HG03175 (cell line): ENCODE measurements at regions not wholly inside any gene's neighbourhood (a gene's known extent, or its start where the extent isn't known, plus 50 kb on each side); places are given as distances from the start of the nearest gene placed in this dataset.
"Not testable (repeated sequence)": the region's sequence is repeated elsewhere in the genome, so short reads cannot be mapped to it uniquely, and the experiment has no call there.

Experiments
- ATAC-seq: cut with Tn5 transposase; IDR thresholded peaks from one replicate; pipeline ENCODE4 v1.9.1; 2021; ENCODE audit warnings: mild to moderate bottlenecking, moderate library complexity; ENCODE audit not compliant: unreplicated experiment

DNA sequence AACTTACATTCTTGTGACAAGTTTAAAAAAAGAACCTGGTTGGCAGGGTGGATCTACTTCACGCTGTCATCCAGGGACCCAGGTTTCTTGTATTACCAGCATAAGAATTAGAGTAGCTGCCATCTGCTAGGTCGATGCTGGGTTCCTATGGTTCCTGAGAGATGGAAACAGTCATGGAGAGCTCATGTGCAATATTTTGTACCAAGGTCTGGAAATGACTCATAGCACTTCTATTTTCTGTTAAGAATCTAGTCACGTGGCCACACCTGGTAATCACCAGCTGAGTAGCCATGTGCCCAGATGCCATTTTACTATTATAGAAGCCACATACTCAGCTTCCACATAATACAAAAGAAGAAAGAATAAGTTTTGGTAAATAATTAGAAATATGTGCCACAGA lies 171.3 kb downstream of the CD83 start:
- ATAC-seq, result no peak

DNA sequence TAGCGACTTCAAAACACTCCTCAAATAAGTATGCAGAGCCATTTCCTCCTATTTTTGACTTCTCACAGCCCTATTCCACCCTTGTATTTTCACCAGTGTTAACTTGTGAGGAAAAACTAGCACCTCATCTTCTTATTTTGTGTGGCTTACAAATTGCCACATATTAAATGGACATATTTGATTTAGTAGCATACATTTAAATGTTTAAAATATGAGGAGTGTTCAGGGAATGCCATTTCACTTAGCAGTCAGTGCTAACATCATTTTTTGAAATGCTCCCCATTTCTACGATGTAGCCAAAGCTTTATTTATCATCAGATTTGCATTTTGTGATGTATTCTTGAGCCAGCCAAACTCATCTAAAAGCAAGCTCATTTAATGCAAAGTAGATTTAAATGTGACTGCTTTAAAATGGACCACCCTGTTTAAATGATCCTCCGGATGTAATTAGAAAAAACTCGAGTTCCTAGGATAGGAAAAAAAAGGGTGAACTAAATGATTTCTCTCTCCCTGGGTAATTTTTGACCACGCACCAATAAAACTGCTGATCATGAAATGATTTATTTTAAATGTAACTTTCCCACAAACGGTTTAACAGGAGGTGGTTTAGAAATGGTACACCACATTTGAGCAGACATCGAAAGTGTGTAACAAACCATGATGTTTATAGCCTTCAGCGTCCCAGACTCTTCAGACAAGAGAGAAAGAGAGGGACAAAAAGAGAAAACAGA lies 172.6 kb downstream of the CD83 start:
- no peak for ATAC-seq

DNA sequence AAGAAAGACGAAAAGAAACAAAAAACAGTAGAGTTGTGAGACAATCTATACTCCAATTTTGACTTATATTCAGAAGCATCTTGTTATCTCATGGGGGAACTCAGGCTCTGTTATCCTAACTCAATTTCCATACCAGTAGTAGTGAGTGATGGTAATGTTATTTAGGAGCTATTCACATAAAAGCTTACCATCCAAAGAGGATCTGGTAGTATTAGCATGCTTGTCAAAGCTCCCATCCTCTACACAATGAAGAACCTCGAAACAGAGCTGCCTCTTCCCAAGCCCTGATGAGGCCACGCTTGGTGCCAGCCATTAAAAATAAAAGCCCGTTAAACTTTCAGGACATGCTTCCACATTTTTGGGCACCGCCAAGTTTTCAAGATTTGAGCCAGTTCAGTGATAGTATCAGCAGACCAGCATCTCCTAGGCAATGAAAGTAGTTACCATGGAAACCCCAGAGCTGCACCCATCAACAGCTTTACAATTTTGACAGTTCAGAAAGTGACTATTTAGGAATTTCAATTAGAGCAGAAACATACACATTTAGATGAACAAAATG lies 173.3 kb downstream of the CD83 start:
- no peak for ATAC-seq

DNA sequence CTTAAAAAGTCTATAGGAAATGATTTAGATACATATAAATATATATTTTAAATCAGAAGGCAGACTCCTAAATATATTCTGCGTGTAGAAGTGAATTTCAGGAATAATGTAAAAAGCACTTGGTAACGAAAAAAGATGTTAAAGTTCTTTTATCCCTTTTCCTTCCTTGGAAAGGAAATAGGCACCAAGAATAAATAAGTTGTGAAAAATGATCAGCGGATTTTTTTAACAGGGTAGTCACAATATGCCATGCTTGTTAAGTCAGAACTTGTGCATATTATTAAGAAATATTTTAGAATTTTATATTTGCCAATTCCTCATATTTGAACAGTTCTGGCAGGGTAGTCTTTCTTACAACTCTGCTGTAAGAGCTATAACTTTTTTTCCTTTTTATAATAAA lies 173.8 kb downstream of the CD83 start:
- no peak for ATAC-seq

DNA sequence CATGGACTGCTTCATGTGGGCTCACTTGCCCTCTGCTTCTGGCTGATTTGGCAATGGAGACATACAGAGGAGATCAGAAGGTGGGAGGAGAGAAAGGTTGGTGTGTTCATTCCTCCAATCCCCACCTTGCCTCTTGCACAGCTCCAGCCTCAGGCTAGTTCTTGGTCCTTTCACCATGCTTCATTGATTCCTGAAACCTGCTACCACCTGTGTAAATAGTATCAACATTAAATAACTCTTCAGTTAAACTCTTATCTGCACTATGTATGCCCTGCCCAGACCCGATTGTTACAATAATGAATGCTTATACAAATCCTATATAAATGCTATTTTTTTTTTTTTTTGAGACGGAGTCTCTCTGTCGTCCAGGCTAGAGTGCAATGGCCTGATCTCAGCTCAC lies 174.5 kb downstream of the CD83 start:
- ATAC-seq, result no peak

DNA sequence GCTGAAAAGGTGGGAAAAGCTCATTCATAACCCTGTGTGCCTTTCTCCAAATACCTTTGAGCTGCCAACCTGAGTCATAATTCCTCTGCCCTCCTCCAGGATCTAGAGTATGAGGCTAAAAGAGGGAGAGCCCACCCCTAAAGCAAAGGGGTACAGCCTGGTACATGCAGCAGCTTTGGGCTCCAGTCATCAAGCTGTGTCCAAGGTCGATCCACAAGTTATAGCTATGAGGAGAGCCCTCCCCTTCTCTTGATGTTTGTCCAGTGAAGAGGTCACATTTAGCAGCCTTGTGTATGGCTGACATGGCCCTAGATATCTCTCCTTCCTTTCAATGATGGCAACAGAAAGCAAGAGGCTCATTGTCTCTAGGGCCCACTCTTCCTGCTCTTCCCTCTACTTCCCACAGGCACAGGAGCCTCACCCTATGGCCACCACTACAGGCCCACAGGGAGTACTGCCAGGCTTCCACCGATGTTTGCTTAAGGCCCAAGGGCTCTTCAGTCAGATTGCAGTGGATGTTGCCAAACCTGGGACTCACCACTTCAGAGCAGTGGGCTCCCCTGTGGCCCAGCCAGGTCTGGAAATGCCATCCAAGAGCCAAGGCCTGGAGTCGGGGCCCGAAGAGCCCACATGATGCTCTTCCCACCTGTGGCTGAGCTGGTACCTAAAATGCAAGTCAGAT lies 176.8 kb downstream of the CD83 start:
- ATAC-seq, result no peak

DNA sequence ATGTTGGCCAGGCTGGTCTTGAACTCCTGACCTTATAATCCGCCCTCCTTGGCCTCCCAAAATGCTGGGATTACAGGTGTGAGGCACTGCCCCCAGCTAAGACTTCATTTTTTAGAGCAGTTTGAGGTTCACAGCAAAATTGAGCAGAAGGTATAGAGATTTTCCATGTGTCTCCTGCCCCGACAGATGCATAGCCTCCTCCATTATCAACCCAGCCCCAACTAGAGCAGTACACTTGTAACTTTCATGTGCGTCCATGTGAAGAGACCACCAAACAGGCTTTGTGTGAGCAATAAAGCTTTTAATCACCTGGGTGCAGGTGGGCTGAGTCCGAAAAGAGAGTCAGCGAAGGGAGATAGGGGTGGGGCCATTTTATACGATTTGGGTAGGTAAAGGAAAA lies 179.1 kb downstream of the CD83 start:
- not testable (repeated sequence) for ATAC-seq

DNA sequence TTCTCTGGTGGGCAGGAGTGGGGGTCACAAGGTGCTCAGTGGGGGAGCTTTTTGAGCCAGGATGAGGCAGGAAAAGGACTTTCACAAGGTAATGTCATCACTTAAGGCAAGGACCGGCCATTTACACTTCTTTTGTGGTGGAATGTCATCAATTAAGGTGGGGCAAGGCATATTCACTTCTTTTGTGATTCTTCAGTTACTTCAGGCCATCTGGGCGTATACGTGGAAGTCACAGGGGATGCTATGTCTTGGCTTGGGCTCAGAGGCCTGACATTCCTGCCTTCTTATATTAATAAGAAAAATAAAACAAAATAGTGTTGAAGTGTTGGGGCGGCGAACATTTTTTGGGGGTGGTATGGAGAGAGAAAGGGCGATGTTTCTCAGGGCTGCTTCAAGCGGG lies 179.5 kb downstream of the CD83 start:
- not testable (repeated sequence) for ATAC-seq

DNA sequence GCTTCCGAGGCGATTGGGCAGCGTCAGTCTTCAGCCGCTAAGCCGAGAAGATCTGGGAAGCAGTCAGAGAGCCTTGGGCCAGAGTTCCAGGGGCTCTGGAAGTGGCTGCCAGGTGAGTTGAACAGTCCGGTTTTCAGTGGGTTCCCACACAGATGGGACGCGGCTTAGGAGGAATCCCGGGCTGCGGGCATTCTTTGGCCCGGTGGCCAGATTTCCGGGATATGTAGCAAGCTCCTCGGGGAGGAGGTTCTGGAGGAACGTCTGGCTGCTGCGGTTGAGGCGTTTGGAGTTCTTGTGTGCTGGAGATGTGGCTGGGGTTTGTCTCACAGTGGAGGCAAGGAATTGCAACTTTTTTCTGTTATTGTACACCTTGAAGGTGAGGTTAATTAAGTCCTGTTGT lies 182.6 kb downstream of the CD83 start:
- ATAC-seq, result not testable (repeated sequence)

DNA sequence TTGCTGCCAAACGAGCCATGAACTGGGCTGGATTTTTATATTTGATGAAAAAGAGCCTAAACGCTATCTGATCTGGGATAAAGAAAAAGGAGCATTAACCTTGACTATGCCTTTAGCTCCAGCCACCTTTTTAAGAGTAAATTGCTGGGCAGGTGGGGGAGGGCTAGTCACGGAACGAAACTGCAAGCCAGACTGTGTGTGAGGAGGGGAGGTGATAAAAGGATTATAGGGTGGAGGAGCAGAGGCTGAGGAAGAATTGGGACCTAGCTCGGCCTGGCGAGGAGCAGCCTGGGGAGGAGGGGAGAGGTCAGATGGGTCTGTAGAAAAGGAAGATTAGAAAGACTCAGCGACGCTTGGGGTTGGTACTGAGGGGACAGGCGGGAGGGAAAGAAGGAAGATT lies 183.1 kb downstream of the CD83 start:
- not testable (repeated sequence) for ATAC-seq

DNA sequence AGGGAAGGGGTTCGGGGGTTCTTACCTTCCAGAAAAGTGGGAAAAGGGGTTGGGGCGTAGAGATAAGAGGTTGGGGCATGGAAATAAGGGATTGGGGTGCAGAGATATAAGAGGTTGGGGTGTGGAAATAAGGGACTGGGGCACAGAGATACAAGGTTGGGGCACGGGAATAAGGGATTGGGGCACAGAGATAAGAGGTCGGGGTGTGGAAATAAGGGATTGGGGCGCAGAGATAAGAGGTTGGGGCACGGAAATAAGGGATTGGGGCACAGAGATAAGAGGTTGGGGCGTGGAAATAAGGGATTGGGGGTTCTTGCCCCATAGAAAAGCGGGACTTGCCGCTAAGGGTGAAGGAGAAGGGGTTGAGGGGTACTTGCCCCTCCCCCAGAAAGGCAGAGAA lies 183.9 kb downstream of the CD83 start:
- ATAC-seq, result not testable (repeated sequence)

DNA sequence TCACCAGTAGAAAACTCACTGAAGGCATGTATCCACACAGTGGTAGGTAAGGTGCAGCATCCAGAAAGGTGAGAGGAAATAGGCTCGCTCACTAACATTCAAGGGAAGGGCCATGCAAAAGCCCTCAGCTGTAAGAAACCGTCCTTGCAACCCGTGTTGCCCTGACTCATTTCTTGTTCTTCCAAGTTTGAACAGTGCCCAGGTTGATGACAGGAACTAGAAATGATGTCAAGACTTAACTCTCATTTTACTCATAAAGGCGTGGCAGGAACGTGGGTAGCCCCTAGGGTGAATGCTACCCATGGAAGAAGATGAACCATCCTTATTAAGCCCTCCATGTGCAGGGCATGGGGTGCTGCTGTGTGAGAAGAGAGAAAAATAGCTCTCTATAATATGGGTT lies 187.6 kb downstream of the CD83 start:
- no peak for ATAC-seq

DNA sequence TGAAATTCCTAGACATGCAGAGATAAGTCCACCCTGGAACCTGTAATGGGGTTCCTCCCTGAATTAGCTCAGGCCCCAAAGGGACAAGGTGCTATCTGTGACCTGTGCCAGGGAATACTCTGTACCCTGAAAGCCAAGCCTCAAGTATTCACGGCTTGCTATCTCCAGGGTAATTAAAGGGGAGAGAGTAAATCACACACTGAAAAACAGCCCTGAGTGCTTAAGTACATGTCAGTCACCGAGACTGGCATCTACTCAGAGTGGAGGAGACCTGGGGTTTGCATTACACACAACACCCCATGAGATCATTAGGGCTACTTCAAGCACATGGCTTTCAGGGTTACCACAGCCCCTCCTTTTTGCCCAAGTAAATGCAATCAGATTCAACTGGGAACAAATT lies 188.1 kb downstream of the CD83 start:
- ATAC-seq, result no peak

DNA sequence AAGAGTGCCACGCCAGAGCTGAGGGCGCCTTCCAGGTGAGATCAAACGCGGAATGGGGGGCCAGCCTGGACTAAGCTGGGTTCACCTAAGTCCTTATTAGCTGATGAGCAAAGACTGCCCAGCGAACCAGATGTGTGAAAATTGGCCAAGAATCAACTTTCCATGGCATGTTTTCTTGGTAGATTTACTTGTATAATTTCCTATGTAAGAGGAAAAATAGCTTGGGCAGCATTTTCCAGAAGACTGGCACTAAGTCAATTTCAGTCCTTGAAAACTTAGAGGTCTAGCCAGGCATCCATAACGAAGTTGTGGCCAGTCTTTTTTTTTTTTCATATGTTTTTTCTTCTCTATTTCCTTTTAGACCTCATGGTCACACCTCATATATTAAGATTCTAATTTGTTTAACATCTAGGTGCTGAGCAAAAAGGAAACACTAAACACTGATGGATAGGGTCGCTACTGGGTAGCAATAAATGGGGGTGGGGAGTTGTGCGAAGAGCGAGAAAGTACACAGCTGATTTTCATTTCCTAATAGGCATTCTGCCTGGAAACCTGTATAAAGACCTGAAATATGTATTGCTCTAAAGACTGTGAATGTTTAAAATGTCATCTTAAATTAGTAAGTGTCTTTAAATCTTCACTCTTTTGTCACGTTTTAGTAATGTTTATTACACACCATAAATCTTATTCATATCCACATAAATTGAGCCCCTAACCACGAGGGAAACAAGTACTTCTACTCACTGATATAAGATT lies 188.8 kb downstream of the CD83 start:
- ATAC-seq, result no peak

DNA sequence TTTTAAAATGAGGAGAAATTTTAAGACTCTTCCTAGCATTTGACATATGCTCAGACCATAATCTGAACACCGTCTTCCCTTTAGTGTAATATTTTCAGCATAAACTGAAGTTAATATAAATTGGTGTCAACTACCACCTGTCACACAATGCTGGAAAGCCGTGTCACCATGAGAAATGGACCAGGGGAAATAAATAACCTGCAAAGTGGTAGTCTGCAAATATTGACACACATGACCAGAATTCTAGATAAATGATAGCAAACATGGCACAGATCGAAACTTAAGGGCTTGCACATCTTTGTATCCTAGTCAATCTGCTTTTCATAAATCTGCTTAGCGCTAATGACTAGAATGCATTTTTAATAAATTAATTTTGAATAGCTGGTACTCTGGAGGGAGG lies 191.9 kb downstream of the CD83 start:
- no peak for ATAC-seq

DNA sequence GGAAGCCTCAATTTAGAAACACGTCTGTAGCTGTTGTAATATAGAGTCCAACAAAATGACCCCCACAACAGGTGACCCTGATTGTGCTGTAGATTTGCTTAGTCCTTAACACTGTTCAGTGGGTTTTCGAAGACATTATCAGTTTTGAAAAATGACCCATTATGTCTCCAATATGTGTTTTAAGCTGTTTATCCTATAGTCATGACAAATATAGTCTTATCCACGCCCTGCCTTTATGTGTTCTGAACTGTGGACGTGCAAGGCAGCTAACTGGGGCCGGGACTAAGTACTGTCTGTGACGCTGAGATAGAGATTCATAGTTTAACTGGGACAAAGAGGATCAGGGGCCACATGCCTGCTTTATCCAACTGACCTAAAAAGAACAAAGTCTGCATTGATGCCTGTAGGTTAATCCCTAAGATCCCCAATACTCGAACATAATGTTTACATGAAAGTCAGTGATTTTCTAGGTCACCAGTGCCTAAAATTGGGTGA lies 192.4 kb downstream of the CD83 start:
- ATAC-seq, result no peak

DNA sequence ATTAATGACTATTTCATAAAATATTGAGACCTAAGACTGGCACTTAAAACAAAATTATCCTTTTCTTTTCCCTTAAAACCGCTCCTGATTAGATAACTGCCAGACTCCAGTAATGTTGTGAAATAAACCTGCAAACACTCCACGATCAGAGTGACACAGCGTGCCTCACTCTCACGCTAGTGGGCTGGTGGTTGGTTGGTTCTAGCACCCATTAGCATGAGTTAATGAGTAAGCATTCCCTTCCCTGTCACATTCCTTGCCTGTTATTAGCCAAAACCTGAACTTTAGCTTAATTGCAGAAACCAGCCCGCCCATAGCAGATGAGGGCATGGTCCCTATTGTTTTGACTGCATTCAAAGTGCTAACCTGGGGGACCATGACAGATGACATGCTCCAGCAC lies 193.4 kb downstream of the CD83 start:
- ATAC-seq, result no peak

DNA sequence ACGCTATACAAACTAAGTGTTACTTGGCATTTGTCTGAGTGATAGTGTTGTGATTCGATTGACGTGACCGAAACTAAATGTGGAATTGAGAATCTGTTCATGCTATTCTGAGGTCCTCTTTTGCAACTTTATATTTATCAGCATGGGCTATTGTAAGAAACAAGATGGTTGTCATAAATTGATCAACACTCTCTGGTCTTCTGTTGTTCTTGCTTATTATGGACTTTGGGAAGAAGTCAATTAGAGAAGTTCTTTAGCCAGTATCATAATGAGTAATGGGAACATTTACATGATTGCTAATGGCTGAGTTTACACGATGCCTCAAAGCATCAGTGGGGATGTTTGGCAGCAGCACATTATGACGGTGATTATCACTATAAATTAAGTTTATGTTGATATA lies 195.0 kb downstream of the CD83 start:
- no peak for ATAC-seq

DNA sequence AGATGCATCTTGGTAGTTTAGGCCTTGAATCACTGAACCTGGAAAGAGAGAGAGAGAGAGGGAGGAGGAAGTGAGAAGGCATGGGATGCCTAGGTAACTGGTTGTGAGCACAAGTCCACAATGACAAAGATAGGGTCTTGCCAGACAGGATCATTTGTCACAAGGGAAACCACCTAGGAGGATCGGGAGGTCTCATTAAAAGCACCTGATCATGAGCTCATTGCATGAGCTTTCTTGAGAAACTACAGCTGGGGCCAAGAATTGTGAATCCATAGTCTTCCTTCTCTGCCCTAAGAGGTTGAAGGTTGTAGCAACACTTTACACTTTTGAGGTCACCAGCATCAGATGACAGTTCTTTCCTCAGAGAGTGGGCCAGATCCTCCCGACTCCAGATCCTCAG lies 195.7 kb downstream of the CD83 start:
- ATAC-seq, result no peak

DNA sequence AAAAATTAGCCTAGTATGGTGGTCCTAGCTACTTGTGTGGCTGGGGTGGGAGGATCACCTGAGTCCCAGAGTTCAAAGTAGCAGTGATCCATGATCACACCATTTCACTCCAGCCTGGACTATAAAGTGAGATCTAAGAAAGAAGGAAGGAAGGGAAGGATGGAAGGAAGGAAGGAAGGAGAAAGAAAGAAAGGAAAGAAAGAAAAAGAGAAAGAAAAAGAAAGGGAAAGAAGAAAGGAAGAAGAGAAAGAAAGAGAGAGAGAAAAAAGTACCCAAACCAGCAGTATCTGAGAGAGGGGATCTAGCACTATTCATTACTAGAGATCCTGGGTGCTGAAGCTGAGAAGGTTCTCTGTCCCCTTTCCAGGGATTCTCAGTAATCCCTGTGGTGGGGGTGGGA lies 197.8 kb downstream of the CD83 start:
- ATAC-seq, result no peak

DNA sequence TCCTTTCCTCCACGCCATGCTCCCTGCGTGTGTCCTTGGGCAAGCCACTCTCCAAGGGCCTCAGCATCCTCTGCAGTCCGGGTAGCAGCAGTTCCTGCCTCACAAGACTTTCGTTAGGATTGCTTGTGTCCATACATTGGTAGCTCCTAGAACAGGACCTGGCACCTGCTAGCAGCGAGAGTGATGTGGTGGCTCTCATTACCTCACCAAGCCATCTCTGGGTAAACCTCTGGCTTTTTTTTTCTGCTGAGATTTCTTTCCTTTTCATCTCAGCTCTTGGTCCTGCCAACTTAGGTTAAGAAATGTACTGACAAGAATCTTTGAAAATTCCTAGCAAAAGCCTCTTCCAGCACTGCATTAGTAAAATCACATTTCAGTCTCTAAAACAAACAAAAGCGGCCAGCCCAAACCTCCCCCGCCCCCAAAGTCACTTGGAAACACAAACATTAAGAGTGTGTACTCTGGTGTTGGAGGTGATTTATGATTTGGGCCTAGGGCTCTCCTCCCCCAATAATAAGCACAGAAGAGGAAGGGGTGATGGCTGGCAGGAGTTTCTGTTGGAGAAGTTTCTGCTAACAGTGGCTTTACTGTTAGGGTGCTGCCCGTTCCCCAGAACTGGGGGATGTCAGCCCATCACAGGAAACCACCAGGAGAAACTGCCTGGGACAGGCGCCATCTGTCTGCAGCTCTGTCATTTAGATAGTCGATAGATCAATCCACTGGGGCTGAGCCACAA lies 199.2 kb downstream of the CD83 start:
- no peak for ATAC-seq
